Activated B cell treated with CpG ODN at 0.5 μM for 24 hours (primary cell): ENCODE measurements at regions not wholly inside any gene's neighbourhood (a gene's known extent, or its start where the extent isn't known, plus 50 kb on each side); places are given as distances from the start of the nearest gene placed in this dataset.

Experiments
- ATAC-seq: fragments of 200-7000 bp; cut with Tn5 transposase; one replicate; pipeline ENCODE4 v1.10.0; 2021; ENCODE audit warnings: low read depth, mild to moderate bottlenecking, moderate library complexity
- CTCF ChIA-PET: fragments of 350-600 bp; sonication (Branson Sonifier 250); formaldehyde crosslinking; loops from one replicate; lab custom pipeline; 2021; ENCODE audit warnings: antibody characterized with exemption; lab: Charles Lee
- POLR2A ChIA-PET: fragments of 350-600 bp; sonication (Branson Sonifier 250); formaldehyde crosslinking; loops from one replicate; lab custom pipeline; 2021; ENCODE audit warnings: antibody characterized with exemption; lab: Charles Lee
- DNase-seq: peaks from one replicate; pipeline ENCODE4 v3.0.0; 2022
- H3K27ac Mint-ChIP-seq: one replicate; pipeline ENCODE4 v1.8.0; 2020; ENCODE audit warnings: mixed read lengths
- H3K27me3 Mint-ChIP-seq: one replicate; pipeline ENCODE4 v1.8.0; 2021; ENCODE audit warnings: mixed read lengths
- H3K36me3 Mint-ChIP-seq: one replicate; pipeline ENCODE4 v1.8.0; 2021; ENCODE audit warnings: low read depth, mixed read lengths
- H3K4me1 Mint-ChIP-seq: one replicate; pipeline ENCODE4 v1.8.0; 2021; ENCODE audit warnings: mixed read lengths
- H3K4me3 Mint-ChIP-seq: one replicate; pipeline ENCODE4 v1.8.0; 2020; ENCODE audit warnings: mild to moderate bottlenecking, mixed read lengths
- H3K9me3 Mint-ChIP-seq: one replicate; pipeline ENCODE4 v1.8.0; 2020; ENCODE audit warnings: mixed read lengths
- intact Hi-C: fragments of 100-400 bp; cut with micrococcal nuclease; formaldehyde crosslinking; loops from one replicate; pipeline ENCODE4 v1.15.1; 2024
- TF ChIP-seq, protein P1 (sequence below): fragments of 200-600 bp; IDR thresholded peaks from one replicate; pipeline ENCODE4 v1.8.0; 2022; ENCODE audit warnings: antibody characterized with exemption, mild to moderate bottlenecking

DNA sequence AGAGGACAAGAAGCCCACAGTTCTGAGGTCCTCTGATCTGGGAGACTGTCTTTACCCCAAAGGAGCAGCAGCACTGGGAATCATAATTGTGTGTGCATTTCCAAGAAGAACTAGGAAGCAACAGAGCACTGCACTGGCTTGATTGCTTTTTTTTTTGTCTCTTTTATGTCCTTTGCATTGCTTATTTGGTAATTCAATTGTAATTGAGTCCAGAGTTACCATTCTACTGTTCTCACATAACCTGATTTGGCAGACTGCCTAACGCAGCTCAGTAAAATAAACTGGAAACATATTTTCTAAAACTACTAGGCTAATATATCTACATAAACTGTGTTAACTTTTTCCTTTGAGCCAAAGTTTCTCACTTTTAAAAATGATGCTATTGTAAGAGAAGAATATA is 190.3 kb upstream of the SLC8A1 start:
- no peaks in the 10 kb centered on the region for H3K9me3 Mint-ChIP-seq
- intact Hi-C loops, result no loop called here
- CTCF ChIA-PET, result no interaction called here
- no peak for DNase-seq
- H3K27me3 Mint-ChIP-seq, result no peaks in the 10 kb centered on the region
- no peak overlapping the region for H3K4me3 Mint-ChIP-seq
- no peak for ATAC-seq
- no peaks in the 10 kb centered on the region for H3K36me3 Mint-ChIP-seq
- TF ChIP-seq, protein P1, sequence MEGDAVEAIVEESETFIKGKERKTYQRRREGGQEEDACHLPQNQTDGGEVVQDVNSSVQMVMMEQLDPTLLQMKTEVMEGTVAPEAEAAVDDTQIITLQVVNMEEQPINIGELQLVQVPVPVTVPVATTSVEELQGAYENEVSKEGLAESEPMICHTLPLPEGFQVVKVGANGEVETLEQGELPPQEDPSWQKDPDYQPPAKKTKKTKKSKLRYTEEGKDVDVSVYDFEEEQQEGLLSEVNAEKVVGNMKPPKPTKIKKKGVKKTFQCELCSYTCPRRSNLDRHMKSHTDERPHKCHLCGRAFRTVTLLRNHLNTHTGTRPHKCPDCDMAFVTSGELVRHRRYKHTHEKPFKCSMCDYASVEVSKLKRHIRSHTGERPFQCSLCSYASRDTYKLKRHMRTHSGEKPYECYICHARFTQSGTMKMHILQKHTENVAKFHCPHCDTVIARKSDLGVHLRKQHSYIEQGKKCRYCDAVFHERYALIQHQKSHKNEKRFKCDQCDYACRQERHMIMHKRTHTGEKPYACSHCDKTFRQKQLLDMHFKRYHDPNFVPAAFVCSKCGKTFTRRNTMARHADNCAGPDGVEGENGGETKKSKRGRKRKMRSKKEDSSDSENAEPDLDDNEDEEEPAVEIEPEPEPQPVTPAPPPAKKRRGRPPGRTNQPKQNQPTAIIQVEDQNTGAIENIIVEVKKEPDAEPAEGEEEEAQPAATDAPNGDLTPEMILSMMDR, result no peak
- no peaks in the 10 kb centered on the region for H3K4me1 Mint-ChIP-seq
- no peak overlapping the region for H3K27ac Mint-ChIP-seq
- POLR2A ChIA-PET, result no interaction called here

GRCh38 chr2:40642726-40643125 is 190.8 kb upstream of the SLC8A1 start:
- ChIA-PET POLR2A (no interaction called here), CTCF (no interaction called here)
- Mint-ChIP-seq H3K9me3 (no peaks in the 10 kb centered on the region), H3K27me3 (no peaks in the 10 kb centered on the region), H3K36me3 (no peaks in the 10 kb centered on the region), H3K4me3 (no peak overlapping the region), H3K27ac (no peak overlapping the region), H3K4me1 (no peaks in the 10 kb centered on the region)
- ATAC-seq (no peak), DNase-seq (no peak)
- TF ChIP-seq, protein P1, result no peak
- intact Hi-C loops, result no loop called here

GRCh38 chr2:40646642-40647041 is 194.8 kb upstream of the SLC8A1 start:
- Mint-ChIP-seq H3K4me1 (no peaks in the 10 kb centered on the region), H3K27me3 (no peaks in the 10 kb centered on the region), H3K27ac (no peak overlapping the region), H3K4me3 (no peak overlapping the region), H3K9me3 (no peaks in the 10 kb centered on the region), H3K36me3 (no peaks in the 10 kb centered on the region)
- ATAC-seq (no peak), DNase-seq (no peak)
- POLR2A ChIA-PET, result no interaction called here
- TF ChIP-seq, protein P1, result no peak
- CTCF ChIA-PET, result no interaction called here
- intact Hi-C loops, result no loop called here

- intact Hi-C loops, result no loop called here
- TF ChIP-seq, protein P1, result no peak
- Mint-ChIP-seq H3K4me1 (no peaks in the 10 kb centered on the region), H3K36me3 (no peaks in the 10 kb centered on the region), H3K4me3 (no peak overlapping the region), H3K9me3 (no peaks in the 10 kb centered on the region), H3K27ac (no peak overlapping the region), H3K27me3 (no peaks in the 10 kb centered on the region)
- ATAC-seq (no peak), DNase-seq (no peak)
- CTCF ChIA-PET, result no interaction called here
- POLR2A ChIA-PET, result no interaction called here
These were observed 200.3 kb upstream of the SLC8A1 start for GRCh38 chr2:40652155-40652554.

- no peaks in the 10 kb centered on the region for H3K4me1 Mint-ChIP-seq
- ChIA-PET POLR2A (no interaction called here), CTCF (no interaction called here)
- H3K4me3 Mint-ChIP-seq, result no peak overlapping the region
- no peaks in the 10 kb centered on the region for H3K9me3 Mint-ChIP-seq
- DNase-seq (no peak), ATAC-seq (no peak)
- H3K36me3 Mint-ChIP-seq, result no peaks in the 10 kb centered on the region
- H3K27ac Mint-ChIP-seq, result no peak overlapping the region
- intact Hi-C loops, result no loop called here
- TF ChIP-seq, protein P1, result no peak
- no peaks in the 10 kb centered on the region for H3K27me3 Mint-ChIP-seq
These were observed 201.9 kb upstream of the SLC8A1 start for GRCh38 chr2:40653829-40654228.
